HG03457 (cell line): ENCODE measurements at regions not wholly inside any gene's neighbourhood (a gene's known extent, or its start where the extent isn't known, plus 50 kb on each side); places are given as distances from the start of the nearest gene placed in this dataset.

Experiments
- ATAC-seq: cut with Tn5 transposase; IDR thresholded peaks from one replicate; pipeline ENCODE4 v1.9.1; 2021; ENCODE audit warnings: moderate number of reproducible peaks; ENCODE audit not compliant: unreplicated experiment

GRCh38 chr6:167643223-167643622 lies 183.5 kb upstream of the AFDN start:
- no peak for ATAC-seq

- no peak for ATAC-seq
These were observed 183.0 kb upstream of the AFDN start for GRCh38 chr6:167643716-167644115.

GRCh38 chr6:167644412-167645132 lies 182.1 kb upstream of the AFDN start:
- ATAC-seq, result no peak

- no peak for ATAC-seq
These were observed 181.3 kb upstream of the AFDN start for GRCh38 chr6:167645368-167645767.

- ATAC-seq, result no peak
These were observed 179.4 kb upstream of the AFDN start for GRCh38 chr6:167647306-167647705.

- ATAC-seq, result no peak
These were observed 178.8 kb upstream of the AFDN start for GRCh38 chr6:167647737-167648470.

GRCh38 chr6:167648501-167649278 lies 178.0 kb upstream of the AFDN start:
- no peak for ATAC-seq

GRCh38 chr6:167649476-167649875 lies 177.2 kb upstream of the AFDN start:
- no peak for ATAC-seq

- no peak for ATAC-seq
These were observed 175.9 kb upstream of the AFDN start for GRCh38 chr6:167650730-167651317.

GRCh38 chr6:167651318-167652041 lies 175.2 kb upstream of the AFDN start:
- no peak for ATAC-seq

GRCh38 chr6:167652042-167652700 lies 174.5 kb upstream of the AFDN start:
- ATAC-seq, result no peak

- no peak for ATAC-seq
These were observed 174.0 kb upstream of the AFDN start for GRCh38 chr6:167652701-167653095.

- ATAC-seq, result no peak
These were observed 173.2 kb upstream of the AFDN start for GRCh38 chr6:167653561-167653960.

- no peak for ATAC-seq
These were observed 172.3 kb upstream of the AFDN start for GRCh38 chr6:167654389-167654788.

GRCh38 chr6:167655174-167655821 lies 171.4 kb upstream of the AFDN start:
- ATAC-seq, result no peak

GRCh38 chr6:167658106-167658505 lies 168.6 kb upstream of the AFDN start:
- ATAC-seq, result no peak

- no peak for ATAC-seq
These were observed 167.7 kb upstream of the AFDN start for GRCh38 chr6:167659046-167659445.

GRCh38 chr6:167660424-167660823 lies 166.3 kb upstream of the AFDN start:
- ATAC-seq, result no peak

GRCh38 chr6:167660944-167661551 lies 165.7 kb upstream of the AFDN start:
- no peak for ATAC-seq
